Smooth muscle cell (in vitro differentiated cells): ENCODE measurements at regions not wholly inside any gene's neighbourhood (a gene's known extent, or its start where the extent isn't known, plus 50 kb on each side); places are given as distances from the start of the nearest gene placed in this dataset.
"Not testable (repeated sequence)": the region's sequence is repeated elsewhere in the genome, so short reads cannot be mapped to it uniquely, and the experiment has no call there.

ENCODE experiments used
- DNase-seq: peaks from one replicate; lab custom pipeline; 2025; ENCODE audit not compliant: unreplicated experiment; lab: John Stamatoyannopoulos, UW
- H2AFZ ChIP-seq: fragments of 200-600 bp; sonication (generic); 2 replicates; pipeline ENCODE4 v1.6.0; 2016; ENCODE audit warnings: antibody characterized with exemption, low read depth, mild to moderate bottlenecking
- H3F3A ChIP-seq: fragments of 200-600 bp; sonication (generic); 2 replicates; pipeline ENCODE4 v1.6.0; 2017; ENCODE audit warnings: antibody characterized with exemption, low read depth
- H3K27ac ChIP-seq: fragments of 200-600 bp; sonication (generic); 2 replicates; pipeline ENCODE4 v1.5.1; 2016; ENCODE audit warnings: low read depth, mild to moderate bottlenecking
- H3K27me3 ChIP-seq: fragments of 200-600 bp; sonication (generic); 2 replicates; pipeline ENCODE4 v1.6.1; 2016; ENCODE audit warnings: low read depth, mild to moderate bottlenecking
- H3K36me3 ChIP-seq: fragments of 200-600 bp; sonication (generic); 2 replicates; pipeline ENCODE4 v1.5.1; 2016; ENCODE audit warnings: low read depth
- H3K4me1 ChIP-seq: fragments of 200-600 bp; sonication (generic); 2 replicates; pipeline ENCODE4 v1.5.1; 2016; ENCODE audit warnings: low read depth
- H3K4me2 ChIP-seq: fragments of 200-600 bp; sonication (generic); 2 replicates; pipeline ENCODE4 v1.6.0; 2016; ENCODE audit warnings: mild to moderate bottlenecking
- H3K4me3 ChIP-seq: fragments of 200-600 bp; sonication (generic); 2 replicates; pipeline ENCODE4 v1.5.1; 2016; ENCODE audit warnings: mild to moderate bottlenecking
- H3K79me2 ChIP-seq: fragments of 200-600 bp; sonication (generic); 2 replicates; pipeline ENCODE4 v1.6.0; 2016; ENCODE audit warnings: low read depth, mild to moderate bottlenecking
- H3K9ac ChIP-seq: fragments of 200-600 bp; sonication (generic); 2 replicates; pipeline ENCODE4 v1.6.0; 2016; ENCODE audit warnings: low read depth
- H3K9me3 ChIP-seq: fragments of 200-600 bp; sonication (generic); replicated peaks from 2 replicates; pipeline ENCODE4 v1.5.1; 2016; ENCODE audit warnings: low read depth
- H4K20me1 ChIP-seq: fragments of 200-600 bp; sonication (generic); 2 replicates; pipeline ENCODE4 v1.6.0; 2016; ENCODE audit warnings: low read depth
- CTCF ChIP-seq: fragments of 200-600 bp; sonication (generic); IDR thresholded peaks from 2 replicates; pipeline ENCODE4 v1.5.1; 2017; ENCODE audit warnings: borderline replicate concordance, mild to moderate bottlenecking, antibody characterized with exemption; ENCODE audit not compliant: insufficient read depth, poor library complexity, severe bottlenecking
- WGBS: methylation state at CpG from one replicate; pipeline ENCODE4 v1.1.7; 2016; ENCODE audit warnings: low lambda C conversion rate; 5-methylcytosine and 5-hydroxymethylcytosine counted together

- H4K20me1 ChIP-seq: no peaks in the 10 kb centered on the region
- TF ChIP-seq CTCF: no peak
- H3K79me2 ChIP-seq: no peaks in the 10 kb centered on the region
- no peak for DNase-seq
- no peak overlapping the region for H3K4me3 ChIP-seq
- no peak overlapping the region for H3K4me2 ChIP-seq
- no peak overlapping the region for H3K9ac ChIP-seq
- no peaks in the 10 kb centered on the region for H3K27me3 ChIP-seq
- no peak overlapping the region for H3K27ac ChIP-seq
- no peaks in the 10 kb centered on the region for H3K36me3 ChIP-seq
- H2AFZ ChIP-seq: no peak overlapping the region
- no peaks in the 10 kb centered on the region for H3F3A ChIP-seq
- no peaks in the 10 kb centered on the region for H3K4me1 ChIP-seq
- no peaks in the 10 kb centered on the region for H3K9me3 ChIP-seq
Measured at GRCh38 chr13:69020120-69020519, 1087.5 kb upstream of the ATXN8OS start.

- H3K4me2 ChIP-seq, H2AFZ ChIP-seq, H3K9me3 ChIP-seq, H3K27me3 ChIP-seq, H3K4me3 ChIP-seq, H3F3A ChIP-seq, H3K79me2 ChIP-seq, H3K36me3 ChIP-seq, H3K27ac ChIP-seq, H3K9ac ChIP-seq, H3K4me1 ChIP-seq, DNase-seq, H4K20me1 ChIP-seq: not testable (repeated sequence)
- WGBS: 73% methylated on average over 9 of the region's 9 CpGs
Measured at GRCh38 chr13:69018173-69018572, 1089.5 kb upstream of the ATXN8OS start.

- no peaks in the 10 kb centered on the region for H3K4me1 ChIP-seq
- no peak overlapping the region for H3K4me3 ChIP-seq
- H3K36me3 ChIP-seq: no peaks in the 10 kb centered on the region
- no peaks in the 10 kb centered on the region for H3K9me3 ChIP-seq
- 57% methylated on average over 3 of the region's 3 CpGs for WGBS
- no peak for TF ChIP-seq CTCF
- H3K79me2 ChIP-seq: no peaks in the 10 kb centered on the region
- H3K9ac ChIP-seq: no peak overlapping the region
- H3K27ac ChIP-seq: no peak overlapping the region
- no peaks in the 10 kb centered on the region for H4K20me1 ChIP-seq
- no peaks in the 10 kb centered on the region for H3F3A ChIP-seq
- H3K4me2 ChIP-seq: no peak overlapping the region
- H2AFZ ChIP-seq: no peak overlapping the region
- H3K27me3 ChIP-seq: no peaks in the 10 kb centered on the region
- no peak for DNase-seq
Measured at GRCh38 chr13:69010789-69011188, 1096.8 kb upstream of the ATXN8OS start.

GRCh38 chr13:69008499-69008898, 1099.1 kb upstream of the ATXN8OS start:
- H3K4me2 ChIP-seq: no peak overlapping the region
- 87% methylated on average over 5 of the region's 5 CpGs for WGBS
- no peaks in the 10 kb centered on the region for H3K9me3 ChIP-seq
- no peaks in the 10 kb centered on the region for H3K36me3 ChIP-seq
- H3K9ac ChIP-seq: no peak overlapping the region
- no peaks in the 10 kb centered on the region for H3F3A ChIP-seq
- no peak overlapping the region for H3K4me3 ChIP-seq
- DNase-seq: no peak
- no peaks in the 10 kb centered on the region for H4K20me1 ChIP-seq
- TF ChIP-seq CTCF: no peak
- H3K27ac ChIP-seq: no peak overlapping the region
- H3K4me1 ChIP-seq: no peaks in the 10 kb centered on the region
- H3K27me3 ChIP-seq: no peaks in the 10 kb centered on the region
- H2AFZ ChIP-seq: no peak overlapping the region
- H3K79me2 ChIP-seq: no peaks in the 10 kb centered on the region
